NCI-H1417 treated with DMSO at 0.1 percent for 48 hours (cell line): ENCODE measurements at regions not wholly inside any gene's neighbourhood (a gene's known extent, or its start where the extent isn't known, plus 50 kb on each side); places are given as distances from the start of the nearest gene placed in this dataset.

Source experiments
- DNase-seq: peaks from one replicate; lab custom pipeline; 2025; lab: John Stamatoyannopoulos, UW

GRCh38 chr1:209222826-209223225, 360.7 kb upstream of the CAMK1G start:
- no peak for DNase-seq

DNA sequence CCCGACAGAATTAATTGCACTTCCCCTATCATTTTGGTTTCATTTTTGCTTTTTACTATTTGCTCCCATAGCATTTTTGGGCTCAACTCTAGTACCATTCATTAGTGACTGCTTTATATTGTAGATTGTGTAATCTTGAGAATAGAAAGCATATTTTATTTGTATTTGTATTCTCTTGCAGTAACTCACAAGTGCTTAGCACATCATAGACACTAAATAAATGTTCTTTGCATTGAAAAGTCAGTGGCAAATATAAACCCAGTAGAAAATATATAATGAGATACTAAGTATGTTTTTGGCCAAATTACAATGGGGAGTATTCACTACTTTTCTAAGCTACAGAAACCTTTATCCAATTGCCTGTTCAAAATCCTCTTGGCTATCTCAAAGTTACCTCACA, 359.7 kb upstream of the CAMK1G start:
- no peak for DNase-seq

- no peak for DNase-seq
These were observed 358.6 kb upstream of the CAMK1G start for GRCh38 chr1:209224886-209225285.

GRCh38 chr1:209227171-209227570, 356.3 kb upstream of the CAMK1G start:
- DNase-seq: no peak

DNA sequence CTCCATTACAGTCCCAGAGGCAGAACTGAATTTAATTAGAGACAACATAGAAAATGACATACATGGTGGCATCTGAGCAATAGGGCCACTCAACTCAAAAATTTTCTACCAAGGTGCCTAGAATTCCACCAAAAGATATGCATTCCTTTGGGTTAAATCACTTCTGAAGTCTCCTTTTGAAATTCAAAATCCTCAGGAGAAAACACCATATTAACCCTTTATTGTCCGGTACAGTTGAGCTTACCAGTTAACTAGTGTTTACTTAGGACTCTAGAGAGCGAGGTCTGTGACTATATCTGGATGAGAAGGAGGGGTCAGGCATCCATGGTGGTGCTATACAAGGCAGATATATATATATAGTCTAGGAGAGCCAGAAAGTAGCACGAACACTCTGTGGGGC, 355.6 kb upstream of the CAMK1G start:
- DNase-seq: no peak

GRCh38 chr1:209229494-209230061, 353.9 kb upstream of the CAMK1G start:
- DNase-seq: no peak

- DNase-seq: no peak
These were observed 353.2 kb upstream of the CAMK1G start for GRCh38 chr1:209230314-209230713.

DNA sequence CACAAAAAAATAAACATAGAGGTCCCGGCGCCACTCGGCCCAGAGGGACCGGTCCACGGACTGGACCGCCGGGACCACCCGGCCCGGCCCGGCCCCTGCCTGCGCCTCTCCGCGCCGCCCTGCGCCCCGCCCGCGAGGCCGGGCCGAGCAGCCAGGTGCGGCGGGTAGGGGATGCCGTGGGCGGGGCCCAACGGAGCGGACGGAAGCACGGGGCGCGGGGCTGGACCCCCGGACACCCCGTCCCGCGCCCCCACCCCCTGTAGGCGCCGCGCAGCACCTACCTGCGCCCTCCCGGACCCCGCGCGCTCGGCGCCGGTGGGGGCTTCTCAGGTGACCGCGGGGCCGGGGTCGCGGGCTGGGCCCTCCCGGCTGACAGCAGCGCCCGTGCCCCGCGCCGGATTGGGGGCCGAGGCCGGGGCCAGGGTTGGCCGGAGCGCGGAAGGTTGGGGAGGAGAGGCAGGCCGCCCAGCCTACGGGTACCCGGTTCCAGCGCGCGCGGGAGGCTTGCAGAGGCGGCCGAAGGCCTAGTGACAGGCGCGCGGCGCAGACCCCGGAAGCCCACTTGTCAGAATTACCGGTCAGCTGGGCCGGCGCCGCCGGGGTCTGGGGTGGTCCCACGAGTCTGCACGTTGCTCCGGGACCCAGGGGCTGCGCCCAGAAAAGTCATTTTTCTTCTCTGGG, 351.9 kb upstream of the CAMK1G start:
- DNase-seq: no peak

- DNase-seq: no peak
These were observed 351.3 kb upstream of the CAMK1G start for GRCh38 chr1:209232197-209232596.

- DNase-seq: no peak
These were observed 350.8 kb upstream of the CAMK1G start for GRCh38 chr1:209232759-209233158.

GRCh38 chr1:209235166-209235565, 348.3 kb upstream of the CAMK1G start:
- no peak for DNase-seq

- DNase-seq: no peak
These were observed 345.2 kb upstream of the CAMK1G start for GRCh38 chr1:209238356-209238755.

- DNase-seq: no peak
These were observed 343.2 kb upstream of the CAMK1G start for GRCh38 chr1:209240351-209240750.

DNA sequence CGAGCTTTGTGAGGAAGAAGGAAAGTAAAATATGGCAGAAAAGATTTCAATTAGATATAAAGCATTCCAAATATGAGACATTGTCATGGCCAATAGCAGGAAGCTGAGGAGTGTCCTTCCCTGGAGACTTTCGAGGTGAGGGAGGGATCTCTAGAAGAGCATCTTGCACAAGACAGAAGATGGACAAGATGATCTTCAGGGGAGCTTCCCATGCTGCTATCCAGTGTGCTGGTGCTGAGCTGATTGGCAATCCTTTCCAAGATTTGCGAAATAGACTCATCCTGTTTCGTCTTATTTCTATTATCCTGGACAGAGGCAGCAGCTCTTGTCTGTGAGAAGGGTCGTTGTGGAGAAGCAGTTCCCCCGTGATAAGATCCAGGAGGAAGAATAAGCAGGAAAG, 342.0 kb upstream of the CAMK1G start:
- no peak for DNase-seq

GRCh38 chr1:209248649-209249279, 334.8 kb upstream of the CAMK1G start:
- peak; percentile 33 for DNase-seq

GRCh38 chr1:209249280-209249670, 334.2 kb upstream of the CAMK1G start:
- no peak for DNase-seq

GRCh38 chr1:209249785-209250440, 333.6 kb upstream of the CAMK1G start:
- peak; percentile 65 for DNase-seq

DNA sequence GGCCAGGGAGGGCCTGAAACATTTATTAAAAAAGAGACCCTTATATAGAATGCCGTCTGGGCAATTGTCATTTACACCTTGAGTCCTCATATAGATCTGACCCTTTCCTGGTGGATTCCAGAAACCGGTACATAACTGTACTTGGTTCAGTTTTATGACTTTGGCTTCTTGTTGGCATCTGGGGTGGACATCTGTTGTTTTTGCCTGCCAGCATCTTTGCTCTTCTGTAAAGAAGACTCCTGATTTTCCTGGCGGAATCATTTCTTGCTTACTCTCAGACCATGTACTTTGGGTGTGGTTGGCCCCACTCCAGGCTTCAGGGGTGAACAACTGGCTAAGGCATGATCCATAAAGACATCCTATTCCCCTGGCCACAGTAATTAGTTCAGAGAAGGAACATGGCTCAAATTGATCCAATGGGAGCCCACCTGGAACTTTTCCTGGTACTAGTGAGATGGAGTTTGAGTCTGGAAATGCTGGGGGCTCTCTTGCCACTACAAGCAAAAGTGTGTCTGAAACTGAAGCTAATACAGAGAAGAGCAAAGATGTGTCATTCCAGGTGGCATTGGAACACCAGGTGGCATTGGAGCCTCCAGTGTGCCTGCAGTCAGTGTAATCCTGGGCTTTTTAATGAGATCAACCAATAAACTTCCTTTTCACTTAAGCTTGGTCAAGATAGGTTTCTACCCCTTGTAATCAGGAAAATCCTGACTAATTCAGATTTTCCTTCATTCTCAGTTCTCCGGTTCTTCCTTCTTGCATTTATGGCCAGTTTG, 332.5 kb upstream of the CAMK1G start:
- no peak for DNase-seq

GRCh38 chr1:209256766-209257350, 326.7 kb upstream of the CAMK1G start:
- DNase-seq: no peak

- DNase-seq: no peak
These were observed 326.1 kb upstream of the CAMK1G start for GRCh38 chr1:209257454-209257853.

GRCh38 chr1:209260136-209260535, 323.4 kb upstream of the CAMK1G start:
- DNase-seq: no peak

- DNase-seq: no peak
These were observed 320.9 kb upstream of the CAMK1G start for GRCh38 chr1:209262631-209263030.
